OCI-LY7 (cell line): ENCODE measurements at regions not wholly inside any gene's neighbourhood (a gene's known extent, or its start where the extent isn't known, plus 50 kb on each side); places are given as distances from the start of the nearest gene placed in this dataset.

Experiments
- CTCF ChIP-seq: fragments of 200-600 bp; sonication (generic); conservative IDR thresholded peaks from 2 replicates; pipeline ENCODE4 v1.5.1; 2014; ENCODE audit warnings: mild to moderate bottlenecking, antibody characterized with exemption, low read length, moderate library complexity, mixed read lengths
- EZH2phosphoT487 ChIP-seq: fragments of 200-600 bp; sonication (generic); IDR thresholded peaks from 2 replicates; pipeline ENCODE4 v1.6.1; 2018; ENCODE audit warnings: low read depth, borderline replicate concordance, mild to moderate bottlenecking, mixed run types, antibody characterized with exemption, low read length, moderate library complexity, mixed read lengths

- TF ChIP-seq CTCF (no peak), EZH2phosphoT487 (no peak)
These were observed 657.3 kb upstream of the COBL start for GRCh38 chr7:51973939-51974338.
